HuH-7 (cell line): ENCODE measurements at regions not wholly inside any gene's neighbourhood (a gene's known extent, or its start where the extent isn't known, plus 50 kb on each side); places are given as distances from the start of the nearest gene placed in this dataset.
"Not testable (repeated sequence)": the region's sequence is repeated elsewhere in the genome, so short reads cannot be mapped to it uniquely, and the experiment has no call there.

Experiments
- DNase-seq: peaks from one replicate; pipeline ENCODE4 v3.0.0; 2011; ENCODE audit warnings: low spot score

- DNase-seq = no peak
These were observed 92.1 kb upstream of the FGFR2 start for GRCh38 chr10:121690152-121690848.

- no peak for DNase-seq
These were observed 89.0 kb upstream of the FGFR2 start for GRCh38 chr10:121687095-121687813.

DNA sequence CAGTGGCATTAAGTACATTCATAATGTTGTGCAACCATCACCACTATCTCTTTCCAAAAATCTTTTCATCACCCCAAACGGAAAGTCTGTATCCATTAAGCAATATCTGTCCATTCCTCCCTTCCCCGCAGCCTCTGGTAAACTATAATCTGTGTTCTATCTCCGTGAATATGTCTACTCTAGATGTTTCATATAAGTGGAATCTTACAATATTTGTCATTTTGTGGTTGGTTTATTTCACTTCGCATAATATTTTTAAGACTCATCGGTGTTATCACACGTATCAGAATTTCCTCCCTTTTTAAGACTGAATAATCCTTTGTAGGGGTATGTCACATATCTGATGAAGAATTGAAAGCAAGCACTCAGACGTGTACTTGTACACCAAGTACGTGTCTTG lies 86.0 kb upstream of the FGFR2 start:
- DNase-seq = no peak

DNA sequence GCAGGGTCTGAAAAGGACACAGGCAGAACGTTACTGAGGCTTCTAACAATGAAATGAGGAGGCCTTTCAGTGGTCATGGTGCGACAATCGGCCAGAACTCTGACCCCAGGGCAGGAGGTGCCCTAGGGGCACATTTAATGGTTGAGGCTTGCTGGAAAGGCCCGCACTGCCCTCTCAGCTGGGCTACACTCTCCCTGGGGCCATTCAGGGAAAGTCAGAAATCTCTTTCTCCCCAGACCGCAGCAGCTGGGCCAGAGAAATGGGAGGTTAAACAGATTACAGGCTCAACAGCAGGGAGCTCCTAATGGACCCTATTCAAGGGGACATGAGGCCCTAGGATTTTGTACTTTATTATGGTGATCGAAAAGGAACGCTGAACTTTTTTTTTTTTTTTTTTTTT lies 85.6 kb upstream of the FGFR2 start:
- DNase-seq = no peak

- no peak for DNase-seq
These were observed 85.1 kb upstream of the FGFR2 start for GRCh38 chr10:121683366-121683765.

GRCh38 chr10:121681997-121682687 lies 83.9 kb upstream of the FGFR2 start:
- DNase-seq = no peak

- no peak for DNase-seq
These were observed 82.8 kb upstream of the FGFR2 start for GRCh38 chr10:121680879-121681655.

GRCh38 chr10:121679916-121680315 lies 81.7 kb upstream of the FGFR2 start:
- no peak for DNase-seq

- no peak for DNase-seq
These were observed 80.5 kb upstream of the FGFR2 start for GRCh38 chr10:121678631-121679174.

GRCh38 chr10:121677880-121678279 lies 79.6 kb upstream of the FGFR2 start:
- no peak for DNase-seq

- DNase-seq = no peak
These were observed 77.1 kb upstream of the FGFR2 start for GRCh38 chr10:121675344-121675743.

DNA sequence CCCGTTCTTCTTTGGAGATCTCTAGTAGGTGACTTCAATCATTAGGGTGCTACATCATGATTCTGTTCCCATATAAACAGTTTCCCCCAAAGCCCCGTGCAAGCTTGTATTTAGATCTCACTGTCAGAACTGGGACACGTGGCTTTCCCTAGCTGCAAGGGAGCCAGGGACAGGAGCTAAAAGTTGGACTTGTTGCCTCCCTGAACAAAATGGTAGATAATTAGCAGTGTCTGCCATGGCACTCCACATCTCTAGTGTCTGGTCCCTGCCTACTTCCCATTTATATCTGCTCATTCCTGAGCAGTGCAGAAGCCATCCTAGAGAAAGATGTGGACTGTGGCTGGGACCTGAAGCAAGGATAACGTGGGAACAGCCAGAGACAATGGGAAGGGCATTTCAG lies 76.6 kb upstream of the FGFR2 start:
- no peak for DNase-seq

DNA sequence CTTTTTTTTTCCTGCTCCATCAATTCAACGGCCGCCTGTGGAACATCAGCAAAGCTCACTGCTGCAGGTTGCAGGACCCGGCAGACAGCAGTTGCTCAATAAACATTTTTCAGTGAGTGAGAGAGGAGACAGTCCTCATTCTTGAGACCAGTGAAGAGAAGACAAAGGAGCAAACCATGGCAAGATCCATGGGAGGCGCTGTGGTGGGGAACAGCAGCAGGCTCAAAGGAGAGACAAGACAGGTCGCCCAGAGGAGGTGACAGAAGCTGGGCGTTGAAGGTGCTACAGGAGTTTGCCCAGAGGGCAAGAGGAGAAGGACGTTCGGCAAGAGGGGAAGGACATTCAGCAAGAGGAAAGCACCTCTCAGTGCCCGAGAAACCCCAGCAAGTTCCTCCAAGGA lies 74.5 kb upstream of the FGFR2 start:
- no peak for DNase-seq

GRCh38 chr10:121669840-121670239 lies 71.6 kb upstream of the FGFR2 start:
- not testable (repeated sequence) for DNase-seq

GRCh38 chr10:121669028-121669374 lies 70.8 kb upstream of the FGFR2 start:
- no peak for DNase-seq

GRCh38 chr10:121668314-121669027 lies 70.2 kb upstream of the FGFR2 start:
- no peak for DNase-seq

- DNase-seq = no peak
These were observed 69.7 kb upstream of the FGFR2 start for GRCh38 chr10:121667948-121668313.

GRCh38 chr10:121665809-121666208 lies 67.6 kb upstream of the FGFR2 start:
- no peak for DNase-seq

DNA sequence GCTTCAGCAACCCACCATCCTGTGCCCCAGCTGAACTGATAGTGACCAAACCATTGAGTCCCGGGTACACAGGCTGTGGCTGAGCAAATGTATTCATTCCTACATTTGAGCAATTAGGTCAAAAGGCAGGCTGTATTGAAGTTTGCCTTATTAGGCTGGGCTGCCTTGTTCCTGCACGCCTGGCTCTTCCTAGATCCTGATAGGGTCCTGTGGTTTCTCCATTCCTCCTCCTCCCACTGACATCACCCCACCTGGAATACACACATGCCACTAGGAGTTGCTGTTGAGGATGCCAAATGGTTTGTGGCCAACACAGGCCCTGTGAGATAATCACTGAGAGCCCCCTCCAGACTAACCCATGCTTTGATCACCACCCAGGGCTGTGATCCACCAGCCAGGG lies 66.4 kb upstream of the FGFR2 start:
- no peak for DNase-seq

- DNase-seq = peak; percentile 75
These were observed 65.0 kb upstream of the FGFR2 start for GRCh38 chr10:121662945-121663917.
